ENCODE measurements at regions not wholly inside any gene's neighbourhood (a gene's known extent, or its start where the extent isn't known, plus 50 kb on each side); places are given as distances from the start of the nearest gene placed in this dataset.

DNA sequence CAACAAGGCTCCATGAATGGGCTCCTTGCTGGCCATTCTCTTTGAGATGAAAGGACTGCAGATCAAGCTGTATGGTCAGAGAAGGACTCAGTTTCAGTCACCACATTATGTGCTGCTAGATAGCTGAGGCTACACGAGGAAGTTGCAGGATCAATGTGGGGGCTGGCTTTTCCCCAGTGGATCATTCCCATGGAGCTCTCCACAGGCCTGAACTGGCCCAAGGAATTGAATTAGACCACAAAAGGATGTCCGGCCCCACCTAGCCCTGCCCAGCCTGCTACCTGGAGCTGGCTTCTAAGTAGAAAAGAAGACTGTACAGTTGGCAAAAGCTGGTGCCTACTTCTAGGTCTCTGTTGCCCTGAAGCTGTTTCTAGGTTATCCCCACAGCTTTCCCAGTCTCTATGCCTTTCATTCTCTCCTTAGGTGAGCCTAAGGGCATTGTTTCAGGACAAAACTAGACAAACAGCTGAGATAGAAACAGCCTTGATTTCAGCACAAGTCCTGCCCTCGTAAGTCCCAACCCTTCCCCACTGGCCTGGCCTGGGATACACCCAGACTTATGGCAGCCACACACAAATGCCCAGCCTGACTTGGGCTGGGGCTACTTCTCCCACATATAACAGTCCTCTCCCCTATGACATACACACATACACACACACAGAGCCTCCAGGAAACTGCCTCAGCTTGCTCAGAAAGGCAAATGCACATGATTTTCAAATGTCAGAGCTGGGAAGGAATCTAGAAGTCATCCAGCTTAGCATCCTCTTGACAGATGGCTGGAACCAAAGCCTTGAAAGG, 129.1 kb upstream of the NCAM1 start:
- intact Hi-C loops (cut with DNase I; ENCODE audit: low total_unique reads): no loop called here
- no peak for DNase-seq (ENCODE audit: low spot score in 2 of 2)
- H3K4me3 ChIP-seq (ENCODE audit: low read depth, poor library complexity, severe bottlenecking): no peak overlapping the region
- TF ChIP-seq, protein P1, sequence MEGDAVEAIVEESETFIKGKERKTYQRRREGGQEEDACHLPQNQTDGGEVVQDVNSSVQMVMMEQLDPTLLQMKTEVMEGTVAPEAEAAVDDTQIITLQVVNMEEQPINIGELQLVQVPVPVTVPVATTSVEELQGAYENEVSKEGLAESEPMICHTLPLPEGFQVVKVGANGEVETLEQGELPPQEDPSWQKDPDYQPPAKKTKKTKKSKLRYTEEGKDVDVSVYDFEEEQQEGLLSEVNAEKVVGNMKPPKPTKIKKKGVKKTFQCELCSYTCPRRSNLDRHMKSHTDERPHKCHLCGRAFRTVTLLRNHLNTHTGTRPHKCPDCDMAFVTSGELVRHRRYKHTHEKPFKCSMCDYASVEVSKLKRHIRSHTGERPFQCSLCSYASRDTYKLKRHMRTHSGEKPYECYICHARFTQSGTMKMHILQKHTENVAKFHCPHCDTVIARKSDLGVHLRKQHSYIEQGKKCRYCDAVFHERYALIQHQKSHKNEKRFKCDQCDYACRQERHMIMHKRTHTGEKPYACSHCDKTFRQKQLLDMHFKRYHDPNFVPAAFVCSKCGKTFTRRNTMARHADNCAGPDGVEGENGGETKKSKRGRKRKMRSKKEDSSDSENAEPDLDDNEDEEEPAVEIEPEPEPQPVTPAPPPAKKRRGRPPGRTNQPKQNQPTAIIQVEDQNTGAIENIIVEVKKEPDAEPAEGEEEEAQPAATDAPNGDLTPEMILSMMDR (IDR thresholded peaks at IDR 0.05): no peak
- no peak for TF ChIP-seq POLR2A (IDR thresholded peaks at IDR 0.05)
- 73 to 86% methylated on average over 3 of the region's 3 CpGs for WGBS, 2 donors

DNA sequence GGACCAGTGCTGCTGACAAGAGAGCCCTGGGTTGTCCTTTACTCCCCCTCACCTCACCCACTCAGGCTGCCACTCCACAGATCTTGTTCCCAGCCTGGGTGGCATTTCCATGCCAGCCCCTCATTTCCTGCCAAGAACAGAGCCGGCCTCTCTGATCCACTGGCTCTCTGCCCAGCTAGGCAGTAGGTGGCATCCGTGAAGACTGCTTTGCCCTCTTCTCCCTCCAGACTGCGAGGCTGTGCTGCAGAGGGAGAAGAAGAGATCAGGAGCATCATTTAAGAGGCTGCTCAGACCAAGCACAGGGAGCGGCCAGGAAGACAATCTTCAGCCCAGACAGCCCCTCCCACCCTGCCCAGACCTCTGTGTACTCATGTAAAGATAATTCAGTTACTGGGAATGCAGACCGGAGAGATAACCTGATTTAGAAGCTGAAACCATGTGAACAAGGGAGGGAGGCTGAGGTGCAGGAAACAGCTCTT, 126.9 kb upstream of the NCAM1 start:
- no peak for DNase-seq (ENCODE audit: low spot score in 2 of 2)
- intact Hi-C loops (cut with DNase I; ENCODE audit: low total_unique reads): no loop called here
- 13 to 32% methylated on average over 5 of the region's 5 CpGs for WGBS, 2 donors
- no peak for TF ChIP-seq POLR2A (IDR thresholded peaks at IDR 0.05)
- TF ChIP-seq, protein P1 (IDR thresholded peaks at IDR 0.05): no peak
- H3K4me3 ChIP-seq (ENCODE audit: low read depth, poor library complexity, severe bottlenecking): no peak overlapping the region

DNA sequence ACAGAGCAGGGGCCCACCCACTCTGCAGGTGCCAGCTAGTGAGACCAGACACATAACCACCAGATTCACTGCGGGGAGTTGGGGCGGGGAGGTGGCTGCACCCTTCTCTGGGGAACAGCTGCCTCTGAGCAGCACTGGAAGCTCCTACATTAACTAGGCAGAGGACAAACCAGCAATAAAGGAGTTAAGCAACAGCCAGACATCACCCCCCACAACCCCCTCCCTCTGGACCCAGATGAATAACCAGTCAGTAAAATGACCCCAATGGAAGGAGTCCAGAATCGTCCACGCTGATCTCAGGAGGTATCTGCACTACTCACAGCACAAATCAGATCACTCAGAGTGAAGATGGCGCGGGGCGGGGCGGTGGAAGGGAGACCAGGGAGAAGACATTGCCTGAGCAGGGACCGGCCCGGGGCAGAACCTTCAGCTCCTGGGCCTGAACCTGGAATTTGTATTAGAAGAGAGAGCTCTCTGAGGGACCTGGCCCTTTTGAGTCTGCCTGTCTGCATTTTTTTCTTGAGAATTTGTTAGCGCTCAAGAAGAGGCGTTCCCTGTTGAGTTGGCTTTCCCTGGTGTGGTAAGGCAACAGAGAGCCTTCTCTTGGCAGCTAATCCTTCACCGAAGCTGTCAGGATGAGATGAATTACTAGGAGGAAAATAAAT, 125.5 kb upstream of the NCAM1 start:
- H3K4me3 ChIP-seq (ENCODE audit: low read depth, poor library complexity, severe bottlenecking): no peak overlapping the region
- DNase-seq (ENCODE audit: low spot score in 2 of 2): no peak
- WGBS, 2 donors: 61 to 70% methylated on average over 13 of the region's 13 CpGs
- TF ChIP-seq POLR2A (IDR thresholded peaks at IDR 0.05): no peak
- intact Hi-C loops (cut with DNase I; ENCODE audit: low total_unique reads): no loop called here

DNA sequence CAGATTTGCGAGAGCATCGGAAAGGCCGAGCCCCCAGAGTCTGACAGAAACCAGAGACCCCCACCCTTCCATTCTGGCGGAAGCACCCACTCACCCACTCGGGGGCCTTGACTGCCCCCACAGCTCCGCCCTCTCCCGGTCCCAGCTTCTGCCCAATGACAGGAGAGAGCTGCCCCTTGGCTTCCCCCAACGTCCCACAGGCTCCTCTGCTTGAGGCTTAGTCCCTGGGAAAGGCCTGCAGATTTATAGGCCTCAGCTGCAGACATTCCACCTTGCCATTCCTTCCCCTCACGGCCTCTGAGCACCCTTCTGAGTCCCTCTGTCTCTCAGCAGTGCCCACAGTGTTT, 125.0 kb upstream of the NCAM1 start:
- 68 to 82% methylated on average over 9 of the region's 9 CpGs for WGBS, 2 donors
- no peak for TF ChIP-seq POLR2A (IDR thresholded peaks at IDR 0.05)
- TF ChIP-seq, protein P1 (IDR thresholded peaks at IDR 0.05): no peak
- no peak overlapping the region for H3K4me3 ChIP-seq (ENCODE audit: low read depth, poor library complexity, severe bottlenecking)
- intact Hi-C loops (cut with DNase I; ENCODE audit: low total_unique reads): no loop called here
- DNase-seq (ENCODE audit: low spot score in 2 of 2): no peak

GRCh38 chr11:112837162-112837826, 123.9 kb upstream of the NCAM1 start:
- H3K4me3 ChIP-seq (ENCODE audit: low read depth, poor library complexity, severe bottlenecking): no peak overlapping the region
- intact Hi-C loops (cut with DNase I; ENCODE audit: low total_unique reads): no loop called here
- no peak for TF ChIP-seq POLR2A (IDR thresholded peaks at IDR 0.05)
- TF ChIP-seq, protein P1 (IDR thresholded peaks at IDR 0.05): no peak
- no peak for DNase-seq (ENCODE audit: low spot score in 2 of 2)
- WGBS, 2 donors: 74 to 87% methylated on average over 7 to 8 of the region's 8 CpGs

DNA sequence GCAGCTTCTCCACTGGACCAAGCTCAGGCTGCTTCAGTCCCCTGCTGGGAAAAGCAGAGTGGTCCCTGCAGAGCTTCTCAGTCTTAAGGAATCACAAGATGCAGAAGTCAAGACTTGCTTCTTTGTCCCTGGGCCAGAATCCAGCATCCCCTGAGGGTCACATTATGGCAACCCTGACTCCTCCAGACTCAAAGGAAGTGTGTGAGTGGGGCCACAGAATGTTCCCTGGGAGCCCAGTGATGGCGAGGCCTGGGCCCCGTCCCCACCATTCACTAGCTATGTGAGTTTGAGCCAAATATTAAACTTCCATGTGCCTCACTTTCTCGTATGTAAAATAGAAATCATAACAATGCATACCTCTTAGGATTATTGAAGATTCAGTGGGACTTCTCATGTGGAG, 122.2 kb upstream of the NCAM1 start:
- no peak overlapping the region for H3K4me3 ChIP-seq (ENCODE audit: low read depth, poor library complexity, severe bottlenecking)
- TF ChIP-seq, protein P1 (IDR thresholded peaks at IDR 0.05): no peak
- no peak for TF ChIP-seq POLR2A (IDR thresholded peaks at IDR 0.05)
- WGBS, 2 donors: 78 to 79% methylated on average over 3 of the region's 3 CpGs
- no peak for DNase-seq (ENCODE audit: low spot score in 2 of 2)
- intact Hi-C loops (cut with DNase I; ENCODE audit: low total_unique reads): no loop called here
